ENCODE measurements at regions not wholly inside any gene's neighbourhood (a gene's known extent, or its start where the extent isn't known, plus 50 kb on each side); places are given as distances from the start of the nearest gene placed in this dataset.
"Not testable (repeated sequence)": the region's sequence is repeated elsewhere in the genome, so short reads cannot be mapped to it uniquely, and the experiment has no call there.

- no peak for DNase-seq
Measured at GRCh38 chr5:17398866-17399835, 98.9 kb upstream of the TAF11L2 start.

GRCh38 chr5:17399931-17400330 is 98.1 kb upstream of the TAF11L2 start:
- no peak for DNase-seq

DNA sequence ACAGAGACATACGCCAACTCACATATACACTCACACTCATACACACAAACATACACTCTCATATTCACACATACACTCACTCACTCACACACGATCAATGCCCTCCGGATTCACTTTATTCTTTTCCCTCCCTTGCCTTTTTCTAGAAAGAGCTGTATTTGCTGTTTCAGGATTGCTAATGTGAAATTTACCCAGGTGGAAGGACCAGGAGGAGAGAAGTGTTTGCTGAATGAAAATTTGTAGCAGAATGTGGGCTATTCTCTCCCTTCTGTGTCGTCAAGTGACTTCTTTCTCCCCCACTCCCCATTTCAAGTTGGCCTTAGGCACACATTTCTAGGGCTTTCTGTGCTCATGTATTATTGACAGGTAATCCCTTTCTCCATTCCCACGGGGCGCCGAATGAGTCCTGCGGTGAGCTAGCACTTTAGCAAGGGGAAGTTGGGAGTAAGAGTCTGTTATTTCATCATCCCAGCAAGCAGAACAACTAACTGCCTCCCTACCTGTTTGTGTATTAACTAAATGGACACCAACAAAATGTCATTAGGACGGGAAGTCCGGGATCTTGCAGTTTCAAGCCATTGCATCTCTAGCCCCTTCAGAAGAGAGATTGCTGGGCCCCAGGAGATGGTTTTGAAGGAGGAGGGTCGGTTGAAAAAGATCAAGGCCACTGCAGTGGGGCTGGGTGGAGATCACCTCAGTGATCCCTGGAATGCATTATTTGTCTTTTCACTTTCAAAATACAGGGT is 97.1 kb upstream of the TAF11L2 start:
- no peak for DNase-seq

GRCh38 chr5:17401470-17402288 is 96.4 kb upstream of the TAF11L2 start:
- no peak for DNase-seq

- no peak for DNase-seq
Measured at GRCh38 chr5:17402289-17403121, 95.5 kb upstream of the TAF11L2 start.

DNA sequence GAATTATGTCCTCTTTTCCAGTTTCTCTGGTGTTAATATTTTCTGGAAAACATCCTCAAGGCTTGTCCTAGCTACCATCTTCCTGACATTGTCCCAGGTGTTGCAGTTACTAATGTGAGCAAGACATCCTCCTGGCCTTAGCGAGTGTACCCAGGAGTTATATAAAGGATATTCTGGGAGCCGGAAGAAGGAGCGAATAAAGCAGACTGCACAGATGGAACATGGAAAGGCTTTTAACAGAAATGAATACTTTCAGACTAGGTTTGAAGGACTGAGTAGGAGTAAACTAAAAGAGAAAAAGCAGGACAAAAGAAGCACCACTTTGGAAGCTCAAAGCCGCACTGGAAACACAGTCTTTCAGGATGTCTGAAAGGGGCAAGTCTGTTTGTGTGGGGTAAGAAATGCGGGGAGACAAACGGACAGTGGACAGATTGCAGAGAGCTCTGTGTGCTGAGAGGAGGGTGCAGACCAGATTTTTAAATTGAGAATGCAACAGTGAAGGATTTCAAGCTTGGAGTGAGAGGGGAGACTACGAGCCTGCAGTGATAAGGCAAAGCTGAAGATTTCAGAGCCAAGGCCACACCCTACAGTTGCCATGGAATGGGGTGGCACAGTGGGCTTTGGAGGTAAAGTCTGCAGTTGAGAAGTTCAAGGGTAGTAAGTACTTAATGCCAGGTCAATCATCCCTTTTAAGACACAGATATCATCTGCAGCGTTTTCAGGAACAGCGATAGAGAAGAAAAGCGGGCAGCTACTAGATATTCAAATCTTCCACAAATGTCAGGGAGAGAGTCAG is 94.1 kb upstream of the TAF11L2 start:
- DNase-seq: no peak

DNA sequence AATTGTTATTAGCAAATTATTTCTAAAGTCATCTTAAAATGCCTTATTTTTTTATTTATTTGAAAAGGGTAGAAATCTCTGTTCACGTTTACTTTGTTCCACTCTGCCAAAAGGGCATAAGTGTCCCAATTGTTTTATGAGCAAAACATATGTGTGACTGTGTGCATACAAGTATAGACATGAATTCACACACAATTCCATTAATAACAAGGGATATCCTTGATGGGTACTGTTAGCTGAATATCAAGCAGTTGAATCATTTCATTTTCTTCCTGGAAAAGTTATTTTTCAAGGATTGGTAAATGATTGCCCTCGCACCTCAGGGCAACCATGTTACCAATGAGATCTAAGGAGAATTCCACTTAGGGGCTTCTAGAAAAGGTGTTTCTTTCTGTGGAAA is 92.1 kb upstream of the TAF11L2 start:
- DNase-seq: no peak

DNA sequence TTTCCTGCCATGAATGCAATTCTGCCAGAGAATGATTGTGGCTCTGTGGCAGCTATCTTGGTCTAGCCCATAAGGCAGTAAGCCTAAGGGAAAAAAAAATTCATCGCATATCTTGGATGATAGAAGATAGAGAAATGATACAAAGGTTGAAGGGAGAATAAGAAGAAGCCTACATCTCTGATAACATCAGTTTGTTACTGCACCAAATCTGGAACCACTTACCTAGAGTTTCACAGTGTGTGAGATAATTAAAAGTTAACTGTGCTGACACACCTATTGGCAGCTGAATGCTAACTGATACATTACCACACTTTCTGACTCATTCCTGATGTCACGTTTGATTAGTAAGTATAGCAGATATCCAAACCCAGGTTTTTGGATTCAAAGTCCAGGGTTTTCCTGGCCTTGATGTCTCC is 91.6 kb upstream of the TAF11L2 start:
- no peak for DNase-seq

DNA sequence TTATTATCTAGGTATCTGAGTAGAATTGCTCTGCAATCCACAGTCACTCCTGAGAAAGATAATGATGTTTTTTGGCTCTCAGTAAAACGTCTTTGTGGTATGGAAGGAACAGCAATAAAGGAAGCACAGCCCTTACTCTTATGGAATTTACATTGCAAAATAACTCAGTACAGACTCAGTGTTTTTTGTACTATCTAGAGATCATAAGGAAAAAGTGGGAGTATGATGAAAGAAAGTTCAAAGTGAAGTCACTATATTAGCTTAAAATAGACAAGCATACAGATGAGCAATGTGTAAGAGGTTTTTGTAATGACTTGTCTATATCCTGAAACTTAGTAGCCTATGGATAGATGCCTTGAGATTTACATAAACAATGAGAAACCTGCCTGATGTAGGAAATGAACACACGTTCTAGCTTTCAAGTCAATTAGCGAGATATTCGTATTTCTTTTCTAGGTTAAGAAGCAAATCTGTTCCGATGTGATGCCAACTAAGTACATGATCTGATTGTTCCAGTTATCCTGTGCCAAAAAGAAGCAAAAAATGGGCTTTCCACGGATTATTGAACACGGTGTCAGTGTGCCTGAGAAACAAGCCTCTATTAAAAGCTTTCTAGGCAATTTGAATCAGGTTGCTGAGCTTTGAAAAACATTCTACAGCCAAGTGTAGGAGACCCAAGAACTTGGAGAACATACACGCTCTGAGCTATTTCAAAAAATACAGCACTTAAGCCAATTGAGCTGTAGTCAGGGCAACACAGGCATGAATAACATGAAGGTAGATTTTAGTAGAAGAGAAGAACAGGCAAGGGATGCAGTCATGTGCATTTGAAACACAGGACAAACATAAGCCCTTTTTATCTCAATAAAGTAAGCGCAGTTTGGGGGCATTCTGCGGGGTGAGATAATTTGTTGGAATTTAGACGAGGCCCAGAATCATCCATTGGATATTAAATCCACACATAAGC is 86.3 kb upstream of the TAF11L2 start:
- peak in 1 of 56 donors; percentile 6 for DNase-seq

- no peak for DNase-seq
Measured at GRCh38 chr5:17412760-17413671, 85.0 kb upstream of the TAF11L2 start.

DNA sequence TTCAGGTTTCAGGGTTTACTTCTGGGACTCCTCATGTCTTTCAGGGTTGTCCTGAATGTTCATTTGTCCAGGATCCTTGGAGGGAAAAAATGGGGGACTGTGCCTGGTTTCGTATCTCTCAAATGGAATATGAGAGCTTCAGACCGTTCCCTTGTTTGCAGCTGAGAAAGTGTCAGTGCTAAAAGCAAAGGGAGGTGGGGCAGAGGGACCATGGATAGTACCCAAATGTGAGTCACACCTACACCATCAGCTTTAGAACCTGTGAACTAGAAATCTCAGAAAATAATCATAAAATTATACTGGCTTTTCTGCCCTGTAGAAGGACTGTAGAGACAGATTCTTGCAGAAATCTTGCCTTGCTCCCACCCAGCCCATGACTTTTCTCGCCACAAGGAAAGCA is 84.3 kb upstream of the TAF11L2 start:
- DNase-seq: no peak

DNA sequence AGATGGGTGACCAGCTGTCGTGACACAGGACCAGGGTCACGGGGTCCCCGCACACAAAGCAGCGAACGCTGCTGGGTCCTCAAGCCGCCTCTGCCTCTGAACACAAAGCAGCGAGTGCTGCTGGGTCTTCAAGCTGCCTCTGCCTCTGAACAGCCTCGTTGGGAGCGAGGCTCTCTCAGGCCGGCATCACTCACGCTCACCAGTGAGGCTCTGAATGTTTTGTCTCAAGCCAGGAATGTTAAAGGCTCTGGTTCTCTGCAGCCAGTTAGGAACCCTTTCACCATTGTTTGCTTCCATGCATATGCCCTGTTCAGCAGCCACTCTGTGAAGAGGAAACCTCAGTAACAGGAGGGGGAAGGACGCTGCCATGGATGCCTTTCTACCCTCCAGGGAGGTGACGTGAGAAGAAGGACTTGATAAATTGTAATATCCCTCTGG is 82.7 kb upstream of the TAF11L2 start:
- no peak for DNase-seq

- not testable (repeated sequence) for DNase-seq
Measured at GRCh38 chr5:17416374-17416773, 81.7 kb upstream of the TAF11L2 start.

- DNase-seq: no peak
Measured at GRCh38 chr5:17424674-17425073, 73.4 kb upstream of the TAF11L2 start.

GRCh38 chr5:17425385-17426070 is 72.5 kb upstream of the TAF11L2 start:
- DNase-seq: no peak

GRCh38 chr5:17426104-17426749 is 71.8 kb upstream of the TAF11L2 start:
- no peak for DNase-seq
